HG03159 (cell line): ENCODE measurements at regions not wholly inside any gene's neighbourhood (a gene's known extent, or its start where the extent isn't known, plus 50 kb on each side); places are given as distances from the start of the nearest gene placed in this dataset.
"Not testable (repeated sequence)": the region's sequence is repeated elsewhere in the genome, so short reads cannot be mapped to it uniquely, and the experiment has no call there.

Source experiments
- ATAC-seq: cut with Tn5 transposase; IDR thresholded peaks from one replicate; pipeline ENCODE4 v1.9.1; 2021; ENCODE audit warnings: mild to moderate bottlenecking, moderate library complexity; ENCODE audit not compliant: unreplicated experiment

GRCh38 chr9:80520231-80520630 is 948.5 kb downstream of the TLE4 start:
- no peak for ATAC-seq

- no peak for ATAC-seq
Measured at GRCh38 chr9:80518441-80518840, 946.7 kb downstream of the TLE4 start.

DNA sequence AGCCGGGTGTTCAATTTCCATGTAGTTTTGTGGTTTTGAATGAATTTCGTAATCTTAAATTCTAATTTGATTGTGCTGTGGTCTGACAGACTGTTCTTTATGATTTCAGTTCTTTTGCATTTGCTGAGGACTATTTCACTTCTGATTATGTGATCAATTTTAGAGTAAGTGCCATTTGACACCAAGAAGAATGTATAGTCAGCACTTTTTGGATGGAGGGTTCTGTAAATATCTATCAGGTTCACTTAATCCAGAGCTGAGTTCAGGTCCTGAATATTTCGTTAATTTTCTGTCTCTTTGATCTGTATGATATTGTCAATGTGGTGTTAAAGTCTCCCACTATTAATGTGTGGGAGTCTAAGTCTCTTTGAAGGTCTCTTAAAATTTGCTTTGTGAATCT is 944.9 kb downstream of the TLE4 start:
- no peak for ATAC-seq

- no peak for ATAC-seq
Measured at GRCh38 chr9:80509358-80509757, 937.6 kb downstream of the TLE4 start.

DNA sequence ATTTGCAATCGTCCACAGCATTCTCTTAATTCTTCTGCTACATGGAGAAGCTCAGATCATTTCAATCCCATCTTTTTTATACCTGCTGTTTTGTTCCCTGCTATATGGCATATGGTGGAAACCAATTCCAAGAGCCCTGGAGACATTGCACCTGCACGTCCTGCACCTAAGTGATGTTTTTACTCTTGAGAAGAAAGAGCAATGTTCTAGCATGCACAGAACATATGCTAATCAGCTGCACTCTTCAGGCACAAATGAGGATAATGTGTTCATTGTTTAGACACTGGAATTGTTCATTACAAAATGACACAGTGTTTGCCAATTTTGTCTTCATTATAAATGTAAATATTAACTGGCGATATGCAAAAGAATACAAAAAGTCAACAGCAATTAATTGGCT is 935.8 kb downstream of the TLE4 start:
- ATAC-seq = no peak

- no peak for ATAC-seq
Measured at GRCh38 chr9:80504601-80505230, 933.0 kb downstream of the TLE4 start.

GRCh38 chr9:80503671-80504281 is 932.0 kb downstream of the TLE4 start:
- ATAC-seq = no peak

- no peak for ATAC-seq
Measured at GRCh38 chr9:80502306-80502705, 930.5 kb downstream of the TLE4 start.

DNA sequence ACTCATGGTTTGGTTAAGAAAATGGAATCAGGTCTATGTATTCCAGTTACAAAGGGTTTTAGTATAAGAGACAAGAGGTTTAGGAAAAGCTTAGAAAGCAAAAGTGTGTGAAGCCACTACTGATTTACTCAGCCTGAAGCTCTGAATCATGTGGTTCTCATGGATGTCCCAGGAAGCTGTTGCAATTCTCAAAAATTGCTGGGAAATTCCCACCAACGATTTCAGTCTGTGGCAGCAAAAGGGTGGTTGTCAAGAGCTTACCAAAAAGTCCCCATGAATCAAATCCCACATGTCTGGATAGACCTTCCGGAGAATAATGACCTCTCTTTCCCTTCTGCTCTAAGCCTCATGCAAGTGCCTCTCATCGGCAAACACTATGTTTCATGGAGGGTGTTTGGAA is 929.9 kb downstream of the TLE4 start:
- ATAC-seq = no peak

GRCh38 chr9:80500300-80500699 is 928.5 kb downstream of the TLE4 start:
- no peak for ATAC-seq

DNA sequence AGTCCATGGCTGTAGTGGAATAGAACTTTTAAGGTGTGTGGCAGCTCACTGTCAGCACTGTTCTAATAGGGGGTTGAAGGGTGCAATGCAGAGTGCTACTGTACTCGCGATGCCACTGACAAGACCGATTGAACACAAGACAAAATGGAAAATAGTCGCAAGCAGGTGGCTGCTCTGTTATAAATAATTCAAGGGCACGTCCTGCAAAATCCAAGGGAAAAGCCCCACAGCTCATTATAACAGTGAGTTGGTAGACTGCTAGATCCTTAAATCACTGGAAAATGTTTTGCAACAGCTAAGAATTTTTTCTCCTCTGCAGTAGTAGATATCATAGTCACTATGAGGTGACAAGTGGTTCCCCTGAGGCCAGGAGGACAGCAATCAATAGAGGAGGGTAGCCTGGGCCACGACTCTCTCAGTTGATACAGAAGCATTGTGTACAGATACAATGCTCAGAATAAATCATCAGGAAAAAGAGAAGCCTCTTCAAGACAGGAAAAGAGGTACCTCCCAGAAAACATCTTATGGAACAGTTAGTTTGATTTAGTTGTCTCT is 926.3 kb downstream of the TLE4 start:
- ATAC-seq = no peak

DNA sequence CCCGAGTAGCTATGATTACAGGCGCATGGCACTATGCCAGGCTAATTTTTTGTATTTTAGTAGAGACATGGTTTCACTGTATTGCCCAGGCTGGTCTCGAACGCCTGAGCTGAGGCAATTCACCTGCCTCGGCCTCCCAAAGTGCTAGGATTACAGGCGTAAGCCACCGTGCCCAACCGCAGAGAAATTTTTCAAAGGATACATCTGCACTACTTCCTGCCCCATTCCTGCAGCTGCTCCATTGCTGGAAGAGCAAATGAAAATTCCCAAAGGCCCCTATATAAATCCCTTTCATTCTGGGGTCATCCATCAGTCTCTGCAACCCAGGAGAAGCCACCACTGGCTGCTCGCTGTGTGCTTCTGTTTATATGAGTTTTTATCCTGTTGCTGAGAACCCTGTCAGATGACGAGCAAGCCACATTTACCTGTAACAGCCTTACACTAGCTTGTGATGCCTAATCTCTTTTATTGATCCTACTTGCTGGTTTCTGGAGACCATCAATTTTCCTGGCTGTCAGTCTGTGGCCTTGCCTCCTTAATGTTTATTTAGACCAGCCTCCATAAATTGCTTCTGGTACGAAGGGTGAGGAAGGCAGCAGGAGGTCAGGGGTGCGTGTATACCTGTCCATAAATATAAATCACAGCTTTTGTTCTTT is 925.3 kb downstream of the TLE4 start:
- no peak for ATAC-seq

GRCh38 chr9:80493258-80493657 is 921.5 kb downstream of the TLE4 start:
- ATAC-seq = no peak

DNA sequence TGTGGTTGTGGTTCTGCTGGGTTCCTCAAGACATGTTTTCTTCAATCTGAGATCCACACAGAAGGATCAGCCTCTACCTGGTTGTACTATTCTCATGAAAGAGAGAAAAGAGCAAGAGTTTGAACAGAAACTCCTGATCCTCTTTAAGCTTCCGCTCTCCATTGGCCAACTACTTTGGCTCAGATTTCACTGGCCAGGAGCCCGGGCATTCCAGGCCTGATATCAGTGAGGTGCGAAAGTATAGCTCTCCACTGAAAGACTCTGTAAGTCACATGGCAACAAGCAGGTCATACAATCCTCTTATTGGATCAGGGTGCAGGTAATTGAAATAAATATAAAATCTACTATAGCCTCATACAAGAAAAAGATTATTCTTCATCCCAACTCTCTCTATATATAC is 920.5 kb downstream of the TLE4 start:
- ATAC-seq = no peak

- no peak for ATAC-seq
Measured at GRCh38 chr9:80491086-80491696, 919.4 kb downstream of the TLE4 start.

GRCh38 chr9:80489329-80489728 is 917.6 kb downstream of the TLE4 start:
- no peak for ATAC-seq

DNA sequence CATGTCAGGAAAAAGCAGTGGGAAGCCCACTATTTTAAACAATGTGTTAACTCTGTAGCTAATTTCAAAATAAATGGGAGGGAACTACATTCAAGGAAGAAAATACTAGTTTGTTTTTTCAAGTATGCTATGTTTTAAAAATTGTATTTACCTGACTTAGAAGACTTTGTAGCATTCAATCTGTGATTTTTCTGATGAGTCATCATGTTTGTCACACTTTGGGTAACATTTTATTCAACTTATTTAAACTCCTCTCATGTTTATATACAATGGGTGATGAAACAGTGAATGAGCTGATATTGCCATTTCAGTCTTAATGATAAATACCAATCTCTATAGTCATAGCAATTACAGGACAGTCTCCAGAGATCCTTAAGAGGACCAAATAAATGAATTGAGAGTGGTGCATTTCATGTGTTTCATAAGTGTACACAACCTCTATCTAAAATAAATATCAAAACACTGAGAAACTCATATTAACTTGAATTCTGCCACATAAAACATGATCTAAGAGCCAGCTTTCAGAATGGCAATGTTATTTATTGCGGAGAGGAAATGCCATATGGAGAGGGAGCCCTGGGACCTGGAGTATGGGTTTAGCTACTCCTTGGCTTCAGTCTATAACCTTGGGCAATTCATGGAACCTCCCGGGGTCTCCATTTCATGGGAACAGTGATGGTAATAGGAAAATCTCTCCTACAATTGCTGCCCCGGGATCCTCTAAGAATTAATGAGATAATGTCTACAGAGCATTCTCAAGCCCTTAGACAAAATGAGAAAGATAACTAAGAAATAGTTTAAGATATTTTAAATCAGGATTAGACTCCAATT is 913.9 kb downstream of the TLE4 start:
- no peak for ATAC-seq

DNA sequence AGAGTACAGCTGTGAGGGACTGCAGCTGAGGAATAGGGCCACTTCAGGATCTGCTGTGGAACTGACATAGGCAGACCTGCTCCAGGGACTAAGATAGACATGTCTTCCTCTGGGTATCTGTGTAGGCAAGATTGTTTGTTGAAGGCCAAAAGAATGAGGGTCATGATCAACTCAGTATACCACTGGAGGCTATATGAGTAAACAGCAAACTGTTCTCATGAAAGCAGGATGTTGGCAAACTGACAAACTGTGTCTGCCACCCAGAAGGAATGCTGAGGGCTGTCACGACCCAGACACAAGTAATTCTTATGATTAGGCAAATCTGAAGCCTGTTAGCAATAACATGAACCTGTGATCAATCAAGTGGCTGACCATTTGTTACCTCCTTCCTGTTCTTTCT is 910.5 kb downstream of the TLE4 start:
- ATAC-seq = not testable (repeated sequence)

DNA sequence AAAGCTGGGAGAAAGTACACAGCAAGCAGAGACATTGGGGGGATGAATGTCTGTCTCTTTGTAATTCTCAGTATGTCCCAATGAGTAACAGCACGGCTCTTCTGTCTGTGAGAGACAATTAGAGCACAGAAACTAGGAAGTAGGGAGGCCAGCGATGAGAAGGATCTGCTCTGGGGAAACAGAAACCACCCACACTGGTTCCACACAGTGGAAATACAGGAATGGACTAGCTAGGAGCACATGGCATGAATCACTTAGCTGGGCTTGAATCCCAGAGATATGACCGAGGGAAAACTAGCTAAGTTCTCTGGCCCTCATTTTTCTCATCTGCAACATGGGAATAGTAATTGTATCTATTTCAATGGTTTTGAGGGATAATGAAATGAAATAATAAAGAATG is 895.9 kb downstream of the TLE4 start:
- no peak for ATAC-seq

- no peak for ATAC-seq
Measured at GRCh38 chr9:80465556-80465955, 893.8 kb downstream of the TLE4 start.

DNA sequence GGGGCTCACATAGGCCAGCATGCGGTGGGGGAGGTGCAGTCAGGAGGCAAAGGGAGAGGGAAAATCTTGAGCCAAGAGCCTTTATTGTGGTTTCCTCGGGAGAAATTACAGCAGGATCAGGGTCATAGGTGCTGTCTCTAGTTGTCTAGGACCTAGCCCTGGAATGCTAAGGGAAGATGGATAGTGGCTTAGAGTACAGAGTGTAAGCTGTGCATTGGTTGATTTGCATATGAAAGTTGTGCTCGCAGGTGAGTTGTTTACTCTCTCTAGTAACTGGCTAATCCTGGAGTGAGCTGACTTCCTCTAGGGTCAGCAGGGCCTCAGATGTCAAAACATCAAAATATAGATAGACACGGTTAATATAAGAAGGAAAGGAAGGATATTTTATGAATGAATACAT is 877.7 kb downstream of the TLE4 start:
- no peak for ATAC-seq
